DND-41 (cell line): ENCODE measurements at regions not wholly inside any gene's neighbourhood (a gene's known extent, or its start where the extent isn't known, plus 50 kb on each side); places are given as distances from the start of the nearest gene placed in this dataset.

Experiments used
- ATAC-seq: fragments of 200-7000 bp; cut with Tn5 transposase; 3 replicates; pipeline ENCODE4 v1.9.1; 2021; ENCODE audit warnings: low read depth; ENCODE audit not compliant: insufficient read depth
- DNase-seq: peaks from one replicate; pipeline ENCODE4 v3.0.0-alpha.2; 2020
- H2AFZ ChIP-seq: 2 replicates; pipeline ENCODE4 v1.6.0; 2012; ENCODE audit warnings: low read depth, low read length
- H3K27ac ChIP-seq: 2 replicates; pipeline ENCODE4 v1.5.1; 2012; ENCODE audit warnings: low read length, inconsistent platforms
- H3K27me3 ChIP-seq: fragments of 200-600 bp; sonication (generic); 2 replicates; pipeline ENCODE4 v1.6.0; 2012; ENCODE audit warnings: low read length, mild to moderate bottlenecking, inconsistent platforms; ENCODE audit not compliant: insufficient read depth, poor library complexity
- H3K36me3 ChIP-seq: 2 replicates; pipeline ENCODE4 v1.5.1; 2012; ENCODE audit warnings: low read length, inconsistent platforms; ENCODE audit not compliant: insufficient read depth
- H3K4me1 ChIP-seq: 2 replicates; pipeline ENCODE4 v1.5.1; 2012; ENCODE audit warnings: mild to moderate bottlenecking, low read length; ENCODE audit not compliant: insufficient read depth
- H3K4me2 ChIP-seq: 2 replicates; pipeline ENCODE4 v1.6.0; 2012; ENCODE audit warnings: mild to moderate bottlenecking, moderate library complexity, low read length, inconsistent platforms; ENCODE audit not compliant: insufficient read depth
- H3K4me3 ChIP-seq, 2 experiments: fragments of 200-600 bp in 1 of 2; shearing (Covaris generic) in 1 of 2; 2 replicates each; pipeline ENCODE4 v1.5.1; 2012 to 2016; ENCODE audit warnings: inconsistent platforms in 2 of 2, low read length in 2 of 2, mild to moderate bottlenecking in 2 of 2, low read depth in 1 of 2, moderate library complexity in 1 of 2
- H3K79me2 ChIP-seq: 2 replicates; pipeline ENCODE4 v1.6.0; 2012; ENCODE audit warnings: low read length, inconsistent platforms; ENCODE audit not compliant: insufficient read depth
- H3K9ac ChIP-seq: 2 replicates; pipeline ENCODE4 v1.6.0; 2012; ENCODE audit warnings: low read depth, mild to moderate bottlenecking, inconsistent platforms, low read length, moderate library complexity
- H3K9me3 ChIP-seq: 2 replicates; pipeline ENCODE4 v1.5.1; 2012; ENCODE audit warnings: low read length, moderate library complexity, mild to moderate bottlenecking, inconsistent platforms; ENCODE audit not compliant: insufficient read depth, severe bottlenecking
- H4K20me1 ChIP-seq: 2 replicates; pipeline ENCODE4 v1.6.0; 2012; ENCODE audit warnings: low read length; ENCODE audit not compliant: insufficient read depth
- CTCF ChIP-seq: IDR thresholded peaks from 2 replicates; pipeline ENCODE4 v1.5.1; 2012; ENCODE audit warnings: borderline replicate concordance, low read length, moderate library complexity, mild to moderate bottlenecking; ENCODE audit not compliant: poor library complexity, severe bottlenecking; ENCODE audit errors: extremely low read depth
- EZH2 ChIP-seq: IDR thresholded peaks from 3 replicates; pipeline ENCODE4 v1.6.1; 2012; ENCODE audit warnings: borderline replicate concordance, low read depth, mild to moderate bottlenecking, moderate library complexity, low read length, inconsistent platforms; ENCODE audit not compliant: severe bottlenecking

- ATAC-seq (no peak), DNase-seq (no peak)
- H2AFZ ChIP-seq = no peak overlapping the region
- H3K27ac ChIP-seq = no peak overlapping the region
- no peak overlapping the region for H3K9ac ChIP-seq
- no peak overlapping the region for H3K4me2 ChIP-seq
- H3K9me3 ChIP-seq = no peaks in the 10 kb centered on the region
- H3K36me3 ChIP-seq = no peaks in the 10 kb centered on the region
- no peaks in the 10 kb centered on the region for H4K20me1 ChIP-seq
- H3K79me2 ChIP-seq = no peaks in the 10 kb centered on the region
- H3K4me3 ChIP-seq = no peak overlapping the region
- no peaks in the 10 kb centered on the region for H3K4me1 ChIP-seq
- TF ChIP-seq CTCF = no peak
- no peak for TF ChIP-seq EZH2
- H3K27me3 ChIP-seq = no peaks in the 10 kb centered on the region
These were observed 152.3 kb downstream of the PAX3 start for GRCh38 chr2:222146488-222146887.

- Histone ChIP-seq H3K9me3 (no peaks in the 10 kb centered on the region), H3K36me3 (no peaks in the 10 kb centered on the region), H4K20me1 (no peaks in the 10 kb centered on the region), H2AFZ (no peak overlapping the region), H3K79me2 (no peaks in the 10 kb centered on the region), H3K4me2 (no peak overlapping the region), H3K27ac (no peak overlapping the region), H3K4me3 (no peak overlapping the region), H3K9ac (no peak overlapping the region), H3K4me1 (no peaks in the 10 kb centered on the region), H3K27me3 (no peaks in the 10 kb centered on the region)
- TF ChIP-seq CTCF = no peak
- TF ChIP-seq EZH2 = no peak
- ATAC-seq = no peak
- no peak for DNase-seq
These were observed 156.8 kb downstream of the PAX3 start for GRCh38 chr2:222142027-222142426.

- Histone ChIP-seq H3K27me3 (no peaks in the 10 kb centered on the region), H3K9me3 (no peaks in the 10 kb centered on the region), H4K20me1 (no peaks in the 10 kb centered on the region), H3K4me1 (no peaks in the 10 kb centered on the region), H3K36me3 (no peaks in the 10 kb centered on the region), H3K9ac (no peak overlapping the region), H3K27ac (no peak overlapping the region), H3K4me3 (no peak overlapping the region), H2AFZ (no peak overlapping the region), H3K79me2 (no peaks in the 10 kb centered on the region), H3K4me2 (no peak overlapping the region)
- no peak for TF ChIP-seq CTCF
- TF ChIP-seq EZH2 = no peak
- ATAC-seq = no peak
- DNase-seq = no peak
These were observed 162.6 kb downstream of the PAX3 start for GRCh38 chr2:222136106-222136630.

GRCh38 chr2:222134654-222135053 lies 164.1 kb downstream of the PAX3 start:
- Histone ChIP-seq H2AFZ (no peak overlapping the region), H4K20me1 (no peaks in the 10 kb centered on the region), H3K9ac (no peak overlapping the region), H3K27ac (no peak overlapping the region), H3K27me3 (no peaks in the 10 kb centered on the region), H3K4me2 (no peak overlapping the region), H3K9me3 (no peaks in the 10 kb centered on the region), H3K36me3 (no peaks in the 10 kb centered on the region), H3K4me3 (no peak overlapping the region), H3K79me2 (no peaks in the 10 kb centered on the region), H3K4me1 (no peaks in the 10 kb centered on the region)
- TF ChIP-seq CTCF (no peak), EZH2 (no peak)
- DNase-seq = no peak
- no peak for ATAC-seq
